OCI-LY1 (cell line): ENCODE measurements at regions not wholly inside any gene's neighbourhood (a gene's known extent, or its start where the extent isn't known, plus 50 kb on each side); places are given as distances from the start of the nearest gene placed in this dataset.

Experiments
- H2AFZ ChIP-seq: fragments of 200-600 bp; sonication (generic), shearing (Covaris generic); 2 replicates; pipeline ENCODE4 v1.6.0; 2014; ENCODE audit warnings: antibody characterized with exemption, mild to moderate bottlenecking, low read length
- H3F3A ChIP-seq: fragments of 200-600 bp; sonication (generic), shearing (Covaris generic); 2 replicates; pipeline ENCODE4 v1.6.0; 2014; ENCODE audit warnings: mild to moderate bottlenecking, antibody characterized with exemption, low read length, moderate library complexity; ENCODE audit not compliant: insufficient read depth
- H3K27ac ChIP-seq: fragments of 200-600 bp; sonication (generic); 2 replicates; pipeline ENCODE4 v1.5.1; 2014; ENCODE audit warnings: low read length, mixed run types, mild to moderate bottlenecking, low read depth; ENCODE audit not compliant: poor library complexity, severe bottlenecking
- H3K27me3 ChIP-seq: fragments of 200-600 bp; sonication (generic); 2 replicates; pipeline ENCODE4 v1.6.0; 2014; ENCODE audit warnings: antibody characterized with exemption, mild to moderate bottlenecking, low read length, moderate library complexity; ENCODE audit not compliant: insufficient read depth
- H3K36me3 ChIP-seq: fragments of 200-600 bp; sonication (generic); 2 replicates; pipeline ENCODE4 v1.6.1; 2014; ENCODE audit warnings: mild to moderate bottlenecking, antibody characterized with exemption, low read length, moderate library complexity, mixed read lengths; ENCODE audit not compliant: insufficient read depth
- H3K4me1 ChIP-seq: fragments of 200-600 bp; sonication (generic); 2 replicates; pipeline ENCODE4 v1.5.1; 2014; ENCODE audit warnings: mild to moderate bottlenecking, low read length, moderate library complexity; ENCODE audit not compliant: insufficient read depth, severe bottlenecking
- H3K4me2 ChIP-seq: fragments of 200-600 bp; sonication (generic), shearing (Covaris generic); 2 replicates; pipeline ENCODE4 v1.6.1; 2014; ENCODE audit warnings: low read length
- H3K4me3 ChIP-seq: fragments of 200-600 bp; sonication (generic); 2 replicates; pipeline ENCODE4 v1.5.1; 2014; ENCODE audit warnings: low read length, low read depth, mild to moderate bottlenecking, mixed read lengths; ENCODE audit not compliant: poor library complexity, severe bottlenecking
- H3K79me2 ChIP-seq: fragments of 200-600 bp; shearing (Covaris generic); 2 replicates; pipeline ENCODE4 v1.6.1; 2016; ENCODE audit warnings: mixed run types, low read length, mixed read lengths; ENCODE audit not compliant: insufficient read depth
- H3K9ac ChIP-seq: fragments of 200-600 bp; sonication (generic), shearing (Covaris generic); 2 replicates; pipeline ENCODE4 v1.6.1; 2014; ENCODE audit warnings: mild to moderate bottlenecking, low read length, mixed read lengths
- H3K9me2 ChIP-seq: fragments of 200-600 bp; sonication (generic), shearing (Covaris generic); 2 replicates; pipeline ENCODE4 v1.6.1; 2014; ENCODE audit warnings: low read depth, mild to moderate bottlenecking, low read length, mixed read lengths
- H3K9me3 ChIP-seq: fragments of 200-600 bp; shearing (Covaris generic); 2 replicates; pipeline ENCODE4 v1.6.1; 2014; ENCODE audit warnings: low read length, mixed read lengths
- H4K20me1 ChIP-seq: fragments of 200-600 bp; sonication (generic), shearing (Covaris generic); 2 replicates; pipeline ENCODE4 v1.6.0; 2016; ENCODE audit warnings: mild to moderate bottlenecking, low read length; ENCODE audit not compliant: insufficient read depth
- CTCF ChIP-seq: fragments of 200-600 bp; sonication (generic), shearing (Covaris generic); IDR thresholded peaks from 2 replicates; pipeline ENCODE4 v1.5.1; 2017; ENCODE audit warnings: mild to moderate bottlenecking, antibody characterized with exemption, low read length, moderate library complexity, mixed read lengths
- EZH2 ChIP-seq: fragments of 200-600 bp; sonication (generic), shearing (Covaris generic); IDR thresholded peaks from 2 replicates; pipeline ENCODE4 v1.8.0; 2017; ENCODE audit warnings: borderline replicate concordance, mixed run types, mild to moderate bottlenecking, antibody characterized with exemption, low read length, moderate library complexity, mixed read lengths

- Histone ChIP-seq H3K4me2 (no peak overlapping the region), H3K9ac (no peak overlapping the region), H3K4me3 (no peak overlapping the region), H3F3A (no peaks in the 10 kb centered on the region), H2AFZ (no peak overlapping the region), H3K79me2 (no peaks in the 10 kb centered on the region), H4K20me1 (no peaks in the 10 kb centered on the region), H3K27me3 (no peaks in the 10 kb centered on the region), H3K9me2 (no peaks in the 10 kb centered on the region), H3K9me3 (no peaks in the 10 kb centered on the region), H3K36me3 (no peaks in the 10 kb centered on the region), H3K27ac (no peak overlapping the region), H3K4me1 (no peaks in the 10 kb centered on the region)
- TF ChIP-seq CTCF (no peak), EZH2 (no peak)
Observed at GRCh38 chr11:8323161-8323935, 59.7 kb upstream of the LMO1 start.

- Histone ChIP-seq H3K36me3 (no peaks in the 10 kb centered on the region), H4K20me1 (no peaks in the 10 kb centered on the region), H2AFZ (no peak overlapping the region), H3K4me1 (no peaks in the 10 kb centered on the region), H3K9ac (no peak overlapping the region), H3K27me3 (no peaks in the 10 kb centered on the region), H3K79me2 (no peaks in the 10 kb centered on the region), H3K9me3 (no peaks in the 10 kb centered on the region), H3F3A (no peaks in the 10 kb centered on the region), H3K4me2 (no peak overlapping the region), H3K27ac (no peak overlapping the region), H3K4me3 (no peak overlapping the region), H3K9me2 (no peaks in the 10 kb centered on the region)
- no peak for TF ChIP-seq CTCF
- no peak for TF ChIP-seq EZH2
Observed at GRCh38 chr11:8321876-8322275, 58.2 kb upstream of the LMO1 start.

GRCh38 chr11:8320076-8320475, 56.4 kb upstream of the LMO1 start:
- Histone ChIP-seq H3K9ac (no peak overlapping the region), H3K4me1 (no peaks in the 10 kb centered on the region), H3K9me2 (no peaks in the 10 kb centered on the region), H2AFZ (no peak overlapping the region), H3F3A (no peaks in the 10 kb centered on the region), H3K79me2 (no peaks in the 10 kb centered on the region), H3K36me3 (no peaks in the 10 kb centered on the region), H4K20me1 (no peaks in the 10 kb centered on the region), H3K4me2 (no peak overlapping the region), H3K9me3 (no peaks in the 10 kb centered on the region), H3K4me3 (no peak overlapping the region), H3K27me3 (no peaks in the 10 kb centered on the region), H3K27ac (no peak overlapping the region)
- TF ChIP-seq EZH2 (no peak), CTCF (no peak)
